A549 (cell line): ENCODE measurements at regions not wholly inside any gene's neighbourhood (a gene's known extent, or its start where the extent isn't known, plus 50 kb on each side); places are given as distances from the start of the nearest gene placed in this dataset.
A peak's percentile ranks its signal among the peaks of the same experiment; 100 is the strongest.

Experiments
- ATAC-seq, 2 experiments: fragments of 200-7000 bp in 1 of 2; fragments of >200 bp in 1 of 2; cut with Nextera tagmentation in 1 of 2; cut with Tn5 transposase in 1 of 2; 3 replicates each; pipeline versions ENCODE4 v1.8.0 to v1.9.1; 2018 to 2020; ENCODE audit warnings: mild to moderate bottlenecking in 1 of 2, moderate library complexity in 1 of 2
- CTCF ChIA-PET: fragments of 300-600 bp; sonication (Branson Sonifier 250); formaldehyde crosslinking; extraction: SDS; loops from one replicate; lab custom pipeline; 2021; ENCODE audit warnings: antibody characterized with exemption, inconsistent platforms; lab: Yijun Ruan, JAX
- POLR2A ChIA-PET: fragments of 350-600 bp; formaldehyde crosslinking; extraction: SDS; loops from one replicate; lab custom pipeline; 2021; ENCODE audit warnings: antibody characterized with exemption, inconsistent platforms; lab: Yijun Ruan, JAX
- DNase-seq, 2 experiments: peaks; one replicate each; pipeline versions ENCODE4 v3.0.0 to v3.0.0-alpha.2; 2011 to 2016; ENCODE audit warnings: low read depth in 1 of 2, low spot score in 1 of 2
- FAIRE-seq: peaks from 2 replicates; lab custom pipeline; 2011; peaks lifted over from hg19 to GRCh38; lab: Jason Lieb, UNC
- H3K27ac ChIP-seq, 2 experiments: fragments of >200 bp; sonication (Bioruptor Twin); formaldehyde crosslinking; 3 replicates each; pipeline ENCODE4 v1.5.1; 2016 to 2017
- H3K4me1 ChIP-seq: fragments of >200 bp; sonication (Bioruptor Twin); formaldehyde crosslinking; 3 replicates; pipeline ENCODE4 v1.6.1; 2016
- H3K4me2 ChIP-seq: fragments of >200 bp; sonication (Bioruptor Twin); formaldehyde crosslinking; 3 replicates; pipeline ENCODE4 v1.6.1; 2016
- H3K4me3 ChIP-seq: fragments of >200 bp; sonication (Bioruptor Twin); formaldehyde crosslinking; 3 replicates; pipeline ENCODE4 v1.5.1; 2016
- H3K9me3 ChIP-seq: fragments of >200 bp; sonication (Bioruptor Twin); formaldehyde crosslinking; 3 replicates; pipeline ENCODE4 v1.6.1; 2016
- BHLHE40 ChIP-seq: IDR thresholded peaks from 2 replicates; pipeline ENCODE4 v1.6.1; 2012; ENCODE audit warnings: low read depth, low read length, inconsistent platforms
- CEBPB ChIP-seq, 2 experiments: fragments of >200 bp in 1 of 2; sonication (Bioruptor Twin) in 1 of 2; formaldehyde crosslinking in 1 of 2; IDR thresholded peaks; 2 replicates each; pipeline ENCODE4 v1.6.1; 2012 to 2016
- CHD2 ChIP-seq: fragments of 150-350 bp; IDR thresholded peaks from 2 replicates; pipeline ENCODE4 v1.6.1; 2014; ENCODE audit warnings: low read length; ENCODE audit not compliant: partially characterized antibody
- CHD4 ChIP-seq: fragments of 200-600 bp; sonication (generic); IDR thresholded peaks from 2 replicates; pipeline ENCODE4 v1.6.1; 2016; ENCODE audit warnings: antibody characterized with exemption, mild to moderate bottlenecking, borderline replicate concordance
- EHF ChIP-seq: fragments of 250-450 bp; sonication (Bioruptor Pico); IDR thresholded peaks from 2 replicates; pipeline ENCODE4 v1.5.0; 2020; ENCODE audit warnings: mild to moderate bottlenecking
- HOXB13 ChIP-seq: fragments of 250-450 bp; sonication (Bioruptor Pico); IDR thresholded peaks from 2 replicates; pipeline ENCODE4 v1.5.0; 2020; ENCODE audit warnings: low read depth, mild to moderate bottlenecking, moderate library complexity
- KDM5A ChIP-seq: fragments of 200-600 bp; sonication (generic); IDR thresholded peaks from 2 replicates; pipeline ENCODE4 v1.6.1; 2016; ENCODE audit warnings: antibody characterized with exemption, mild to moderate bottlenecking
- NR3C1 ChIP-seq: fragments of >200 bp; sonication (Bioruptor Twin); formaldehyde crosslinking; IDR thresholded peaks from 3 replicates; pipeline ENCODE4 v1.6.1; 2017
- POLR2AphosphoS2 ChIP-seq: conservative IDR thresholded peaks from 2 replicates; pipeline ENCODE4 v1.6.1; 2012; ENCODE audit warnings: low read length, improper control_type of control experiment, inconsistent platforms
- RAD21 ChIP-seq, 2 experiments: fragments of >200 bp in 1 of 2; sonication (Bioruptor Twin) in 1 of 2; formaldehyde crosslinking in 1 of 2; IDR thresholded peaks in 1 of 2; conservative IDR thresholded peaks in 1 of 2; 2 replicates in 1 of 2; 3 replicates in 1 of 2; pipeline ENCODE4 v1.6.1; 2012 to 2018; ENCODE audit warnings: inconsistent platforms in 1 of 2
- RFX5 ChIP-seq: fragments of 450-650 bp; IDR thresholded peaks from 2 replicates; pipeline ENCODE4 v1.7.1; 2014; ENCODE audit warnings: antibody characterized with exemption, mild to moderate bottlenecking, moderate library complexity
- RNF2 ChIP-seq: fragments of 200-600 bp; sonication (generic); IDR thresholded peaks from 2 replicates; pipeline ENCODE4 v1.6.1; 2016; ENCODE audit warnings: low read depth, mild to moderate bottlenecking, antibody characterized with exemption, moderate library complexity, borderline replicate concordance
- ZC3H11A ChIP-seq: fragments of 450-650 bp; IDR thresholded peaks from 2 replicates; pipeline ENCODE4 v1.6.1; 2014; ENCODE audit warnings: antibody characterized with exemption, mild to moderate bottlenecking
- ZNF302 ChIP-seq: fragments of 250-450 bp; sonication (Bioruptor Pico); IDR thresholded peaks from 2 replicates; pipeline ENCODE4 v1.9.0; 2021; ENCODE audit warnings: inconsistent platforms, mild to moderate bottlenecking, moderate library complexity
- WGBS: methylation state at CpG from one replicate; pipeline ENCODE4 v1.1.6; 2017; ENCODE audit errors: missing lambda C conversion rate; 5-methylcytosine and 5-hydroxymethylcytosine counted together
- TF ChIP-seq, protein P1 (sequence below): fragments of 250-450 bp; sonication (Bioruptor Pico); IDR thresholded peaks from 2 replicates; pipeline ENCODE4 v1.5.0; 2020; ENCODE audit warnings: low read depth, mild to moderate bottlenecking, moderate library complexity
- TF ChIP-seq, protein P2 (sequence below): IDR thresholded peaks from 2 replicates; pipeline ENCODE4 v1.6.1; 2012
- TF ChIP-seq, protein P3 (sequence below): fragments of >200 bp; sonication (Bioruptor Twin); formaldehyde crosslinking; IDR thresholded peaks from 3 replicates; pipeline ENCODE4 v1.6.1; 2016
- TF ChIP-seq, protein P4 (sequence below): fragments of 150-350 bp; IDR thresholded peaks from 2 replicates; pipeline ENCODE4 v1.6.1; 2014; ENCODE audit warnings: low read depth, mild to moderate bottlenecking, low read length
- TF ChIP-seq, protein P5 (sequence below): IDR thresholded peaks from 2 replicates; pipeline ENCODE4 v1.6.1; 2012; ENCODE audit warnings: low read depth, borderline replicate concordance
- TF ChIP-seq, protein P6 (sequence below): fragments of 450-650 bp; IDR thresholded peaks from 2 replicates; pipeline ENCODE4 v1.6.1; 2014; ENCODE audit warnings: antibody characterized with exemption
- TF ChIP-seq, protein P7 (sequence below): IDR thresholded peaks from 2 replicates; pipeline ENCODE4 v1.6.1; 2012

DNA sequence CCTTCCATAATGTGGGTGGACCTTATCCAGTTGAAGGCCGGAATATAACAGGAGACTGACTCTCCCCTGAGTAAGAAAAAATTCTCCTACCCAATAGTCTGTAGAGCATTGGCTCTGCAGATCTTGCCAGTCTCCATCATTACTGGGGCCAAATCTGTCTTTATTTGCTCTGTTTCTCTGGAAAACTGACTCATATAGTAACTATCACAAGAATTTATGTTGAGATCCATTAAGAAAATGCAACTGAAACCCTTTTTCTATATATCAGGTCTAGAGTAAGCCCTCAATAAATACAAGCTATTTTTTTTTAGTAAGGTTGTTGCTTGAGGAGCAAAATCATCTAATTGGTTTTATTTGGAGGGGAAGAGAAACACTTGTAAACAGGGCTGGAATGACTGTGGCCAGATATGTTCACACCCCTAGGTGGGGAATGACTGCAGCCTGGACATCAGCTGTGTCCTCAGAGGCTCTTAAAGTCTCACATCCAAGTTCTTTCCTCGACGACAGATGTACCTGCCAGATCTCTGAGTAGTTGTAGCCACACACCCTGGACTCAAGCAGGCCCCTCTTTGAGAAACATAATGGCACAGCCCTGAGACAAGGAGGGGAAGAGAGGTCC is 339.7 kb downstream of the TNS1 start:
- no peak for DNase-seq
- Histone ChIP-seq H3K4me2 (peak overlapping the region; percentile 58), H3K4me1 (peaks cover 17% of the 10 kb centered on the region), H3K27ac (peak overlapping the region in 1 of 2 experiments; percentile 14; a peak in 1 of 6 replicates), H3K9me3 (no peaks in the 10 kb centered on the region), H3K4me3 (no peak overlapping the region)
- ChIA-PET CTCF (interaction anchor here (1.3 kb wide), 1 partner anchor 12 kb away, joined by 4 read pairs; no protein-coding TSS in a partner anchor), POLR2A (no interaction called here)
- peak in 1 of 2 experiments; percentile 66; a peak in 3 of 6 replicates for ATAC-seq
- WGBS, result 40% methylated on average over 3 of the region's 3 CpGs
- TF ChIP-seq, protein P1, sequence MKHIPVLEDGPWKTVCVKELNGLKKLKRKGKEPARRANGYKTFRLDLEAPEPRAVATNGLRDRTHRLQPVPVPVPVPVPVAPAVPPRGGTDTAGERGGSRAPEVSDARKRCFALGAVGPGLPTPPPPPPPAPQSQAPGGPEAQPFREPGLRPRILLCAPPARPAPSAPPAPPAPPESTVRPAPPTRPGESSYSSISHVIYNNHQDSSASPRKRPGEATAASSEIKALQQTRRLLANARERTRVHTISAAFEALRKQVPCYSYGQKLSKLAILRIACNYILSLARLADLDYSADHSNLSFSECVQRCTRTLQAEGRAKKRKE (CRISPR knock-in tag), result no peak
- TF ChIP-seq, protein P2, sequence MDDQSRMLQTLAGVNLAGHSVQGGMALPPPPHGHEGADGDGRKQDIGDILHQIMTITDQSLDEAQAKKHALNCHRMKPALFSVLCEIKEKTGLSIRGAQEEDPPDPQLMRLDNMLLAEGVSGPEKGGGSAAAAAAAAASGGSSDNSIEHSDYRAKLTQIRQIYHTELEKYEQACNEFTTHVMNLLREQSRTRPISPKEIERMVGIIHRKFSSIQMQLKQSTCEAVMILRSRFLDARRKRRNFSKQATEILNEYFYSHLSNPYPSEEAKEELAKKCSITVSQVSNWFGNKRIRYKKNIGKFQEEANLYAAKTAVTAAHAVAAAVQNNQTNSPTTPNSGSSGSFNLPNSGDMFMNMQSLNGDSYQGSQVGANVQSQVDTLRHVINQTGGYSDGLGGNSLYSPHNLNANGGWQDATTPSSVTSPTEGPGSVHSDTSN, result no peak
- no peak for TF ChIP-seq EHF (CRISPR knock-in tag)
- TF ChIP-seq KDM5A, result no peak
- TF ChIP-seq ZNF302 (CRISPR knock-in tag), result no peak
- TF ChIP-seq RNF2, result no peak
- no peak for TF ChIP-seq BHLHE40
- TF ChIP-seq, protein P3, sequence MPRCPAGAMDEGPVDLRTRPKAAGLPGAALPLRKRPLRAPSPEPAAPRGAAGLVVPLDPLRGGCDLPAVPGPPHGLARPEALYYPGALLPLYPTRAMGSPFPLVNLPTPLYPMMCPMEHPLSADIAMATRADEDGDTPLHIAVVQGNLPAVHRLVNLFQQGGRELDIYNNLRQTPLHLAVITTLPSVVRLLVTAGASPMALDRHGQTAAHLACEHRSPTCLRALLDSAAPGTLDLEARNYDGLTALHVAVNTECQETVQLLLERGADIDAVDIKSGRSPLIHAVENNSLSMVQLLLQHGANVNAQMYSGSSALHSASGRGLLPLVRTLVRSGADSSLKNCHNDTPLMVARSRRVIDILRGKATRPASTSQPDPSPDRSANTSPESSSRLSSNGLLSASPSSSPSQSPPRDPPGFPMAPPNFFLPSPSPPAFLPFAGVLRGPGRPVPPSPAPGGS, result no peak
- TF ChIP-seq CHD2, result no peak
- no peak for TF ChIP-seq HOXB13 (CRISPR knock-in tag)
- no peak for TF ChIP-seq POLR2AphosphoS2
- TF ChIP-seq CHD4, result no peak
- TF ChIP-seq, protein P4, sequence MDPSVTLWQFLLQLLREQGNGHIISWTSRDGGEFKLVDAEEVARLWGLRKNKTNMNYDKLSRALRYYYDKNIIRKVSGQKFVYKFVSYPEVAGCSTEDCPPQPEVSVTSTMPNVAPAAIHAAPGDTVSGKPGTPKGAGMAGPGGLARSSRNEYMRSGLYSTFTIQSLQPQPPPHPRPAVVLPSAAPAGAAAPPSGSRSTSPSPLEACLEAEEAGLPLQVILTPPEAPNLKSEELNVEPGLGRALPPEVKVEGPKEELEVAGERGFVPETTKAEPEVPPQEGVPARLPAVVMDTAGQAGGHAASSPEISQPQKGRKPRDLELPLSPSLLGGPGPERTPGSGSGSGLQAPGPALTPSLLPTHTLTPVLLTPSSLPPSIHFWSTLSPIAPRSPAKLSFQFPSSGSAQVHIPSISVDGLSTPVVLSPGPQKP, result no peak
- no peak for TF ChIP-seq RFX5
- no peak for TF ChIP-seq ZC3H11A
- TF ChIP-seq NR3C1, result no peak
- no peak for FAIRE-seq

DNA sequence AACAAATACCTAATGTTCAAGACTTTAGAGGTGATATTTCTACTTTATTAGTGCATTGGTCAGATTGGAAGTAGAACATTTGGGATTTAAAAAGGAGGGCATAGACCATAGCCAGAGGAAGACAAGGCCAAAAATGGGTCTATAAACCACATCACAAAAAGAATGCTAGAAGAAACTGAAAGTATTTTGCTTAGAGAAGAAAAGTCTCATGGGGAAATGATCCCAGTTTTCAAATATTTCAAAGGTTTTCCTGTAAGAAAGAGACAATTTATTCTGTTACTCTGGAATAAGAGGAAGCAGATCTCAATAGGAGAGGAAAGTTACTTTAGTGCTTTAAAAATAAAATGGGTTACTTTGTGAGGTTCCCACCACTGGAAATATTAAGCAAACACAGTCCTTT is 341.4 kb downstream of the TNS1 start:
- H3K4me2 ChIP-seq, result no peak overlapping the region
- DNase-seq (no peak), ATAC-seq (no peak), FAIRE-seq (no peak)
- CTCF ChIA-PET, result interaction anchor here (1.2 kb wide), 1 partner anchor 10 kb away, joined by 3 read pairs; no protein-coding TSS in a partner anchor
- H3K4me3 ChIP-seq, result no peak overlapping the region
- POLR2A ChIA-PET, result no interaction called here
- no peaks in the 10 kb centered on the region for H3K9me3 ChIP-seq
- no peak overlapping the region for H3K27ac ChIP-seq
- peaks cover 17% of the 10 kb centered on the region for H3K4me1 ChIP-seq
- TF ChIP-seq CEBPB (IDR thresholded peaks at IDR 0.05), result no peak
- TF ChIP-seq RAD21 (conservative IDR thresholded peaks at IDR 0.05 in 1 of 2, IDR thresholded peaks at IDR 0.05 in 1 of 2), result no peak
- TF ChIP-seq, protein P5, sequence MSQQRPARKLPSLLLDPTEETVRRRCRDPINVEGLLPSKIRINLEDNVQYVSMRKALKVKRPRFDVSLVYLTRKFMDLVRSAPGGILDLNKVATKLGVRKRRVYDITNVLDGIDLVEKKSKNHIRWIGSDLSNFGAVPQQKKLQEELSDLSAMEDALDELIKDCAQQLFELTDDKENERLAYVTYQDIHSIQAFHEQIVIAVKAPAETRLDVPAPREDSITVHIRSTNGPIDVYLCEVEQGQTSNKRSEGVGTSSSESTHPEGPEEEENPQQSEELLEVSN, result no peak
- TF ChIP-seq, protein P6, sequence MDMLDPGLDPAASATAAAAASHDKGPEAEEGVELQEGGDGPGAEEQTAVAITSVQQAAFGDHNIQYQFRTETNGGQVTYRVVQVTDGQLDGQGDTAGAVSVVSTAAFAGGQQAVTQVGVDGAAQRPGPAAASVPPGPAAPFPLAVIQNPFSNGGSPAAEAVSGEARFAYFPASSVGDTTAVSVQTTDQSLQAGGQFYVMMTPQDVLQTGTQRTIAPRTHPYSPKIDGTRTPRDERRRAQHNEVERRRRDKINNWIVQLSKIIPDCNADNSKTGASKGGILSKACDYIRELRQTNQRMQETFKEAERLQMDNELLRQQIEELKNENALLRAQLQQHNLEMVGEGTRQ, result no peak
- TF ChIP-seq, protein P3, result no peak
- TF ChIP-seq, protein P7, sequence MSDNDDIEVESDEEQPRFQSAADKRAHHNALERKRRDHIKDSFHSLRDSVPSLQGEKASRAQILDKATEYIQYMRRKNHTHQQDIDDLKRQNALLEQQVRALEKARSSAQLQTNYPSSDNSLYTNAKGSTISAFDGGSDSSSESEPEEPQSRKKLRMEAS, result no peak
